ENCODE measurements at regions not wholly inside any gene's neighbourhood (a gene's known extent, or its start where the extent isn't known, plus 50 kb on each side); places are given as distances from the start of the nearest gene placed in this dataset.

GRCh38 chr9:80635065-80635464 lies 1054.3 kb downstream of the TLE1 start:
- no peak for TF ChIP-seq CTCF (IDR thresholded peaks at IDR 0.05; ENCODE audit: low read depth, low read length, poor library complexity, severe bottlenecking)
- no peak for TF ChIP-seq EZH2phosphoT487 (IDR thresholded peaks at IDR 0.05; ENCODE audit: borderline replicate concordance, low read length)
- Histone ChIP-seq H4K20me1 (ENCODE audit: control insufficient read depth, insufficient read depth, low read depth, low read length) (no peaks in the 10 kb centered on the region), H3K79me2 (ENCODE audit: control insufficient read depth, low read length) (no peaks in the 10 kb centered on the region), H3K4me1 (ENCODE audit: control insufficient read depth, low read length) (no peaks in the 10 kb centered on the region), H3F3A (ENCODE audit: control insufficient read depth, insufficient read depth) (no peaks in the 10 kb centered on the region), H3K9me2 (replicated peaks; ENCODE audit: control insufficient read depth, low read length) (no peaks in the 10 kb centered on the region), H3K36me3 (ENCODE audit: control insufficient read depth, low read length) (no peaks in the 10 kb centered on the region), H3K27me3 (ENCODE audit: control insufficient read depth, low read length) (no peaks in the 10 kb centered on the region), H3K4me2 (ENCODE audit: low read length) (no peak overlapping the region), H3K27ac (ENCODE audit: low read depth, low read length) (no peak overlapping the region), H3K4me3 (ENCODE audit: low read length) (no peak overlapping the region), H3K9me3 (ENCODE audit: control insufficient read depth, insufficient read depth, low read length) (no peaks in the 10 kb centered on the region)

- Histone ChIP-seq H3K4me3 (ENCODE audit: low read length) (no peak overlapping the region), H3K4me1 (ENCODE audit: control insufficient read depth, low read length) (no peaks in the 10 kb centered on the region), H3K9me2 (replicated peaks; ENCODE audit: control insufficient read depth, low read length) (no peaks in the 10 kb centered on the region), H3K27ac (ENCODE audit: low read depth, low read length) (no peak overlapping the region), H4K20me1 (ENCODE audit: control insufficient read depth, insufficient read depth, low read depth, low read length) (no peaks in the 10 kb centered on the region), H3F3A (ENCODE audit: control insufficient read depth, insufficient read depth) (no peaks in the 10 kb centered on the region), H3K36me3 (ENCODE audit: control insufficient read depth, low read length) (no peaks in the 10 kb centered on the region), H3K4me2 (ENCODE audit: low read length) (no peak overlapping the region), H3K9me3 (ENCODE audit: control insufficient read depth, insufficient read depth, low read length) (no peaks in the 10 kb centered on the region), H3K27me3 (ENCODE audit: control insufficient read depth, low read length) (no peaks in the 10 kb centered on the region), H3K79me2 (ENCODE audit: control insufficient read depth, low read length) (no peaks in the 10 kb centered on the region)
- no peak for TF ChIP-seq CTCF (IDR thresholded peaks at IDR 0.05; ENCODE audit: low read depth, low read length, poor library complexity, severe bottlenecking)
- TF ChIP-seq EZH2phosphoT487 (IDR thresholded peaks at IDR 0.05; ENCODE audit: borderline replicate concordance, low read length), result no peak
These were observed 1057.3 kb downstream of the TLE1 start for GRCh38 chr9:80632041-80632440.

GRCh38 chr9:80622508-80622907 lies 1050.7 kb downstream of the TLE4 start:
- H3K9me2 ChIP-seq (replicated peaks; ENCODE audit: control insufficient read depth, low read length), result no peaks in the 10 kb centered on the region
- no peaks in the 10 kb centered on the region for H4K20me1 ChIP-seq (ENCODE audit: control insufficient read depth, insufficient read depth, low read depth, low read length)
- TF ChIP-seq EZH2phosphoT487 (IDR thresholded peaks at IDR 0.05; ENCODE audit: borderline replicate concordance, low read length) (no peak), CTCF (IDR thresholded peaks at IDR 0.05; ENCODE audit: low read depth, low read length, poor library complexity, severe bottlenecking) (no peak)
- no peaks in the 10 kb centered on the region for H3K9me3 ChIP-seq (ENCODE audit: control insufficient read depth, insufficient read depth, low read length)
- no peak overlapping the region for H3K4me3 ChIP-seq (ENCODE audit: low read length)
- H3K36me3 ChIP-seq (ENCODE audit: control insufficient read depth, low read length), result no peaks in the 10 kb centered on the region
- no peak overlapping the region for H3K27ac ChIP-seq (ENCODE audit: low read depth, low read length)
- no peaks in the 10 kb centered on the region for H3F3A ChIP-seq (ENCODE audit: control insufficient read depth, insufficient read depth)
- no peaks in the 10 kb centered on the region for H3K27me3 ChIP-seq (ENCODE audit: control insufficient read depth, low read length)
- no peak overlapping the region for H3K4me2 ChIP-seq (ENCODE audit: low read length)
- no peaks in the 10 kb centered on the region for H3K4me1 ChIP-seq (ENCODE audit: control insufficient read depth, low read length)
- H3K79me2 ChIP-seq (ENCODE audit: control insufficient read depth, low read length), result no peaks in the 10 kb centered on the region

- no peaks in the 10 kb centered on the region for H3K4me1 ChIP-seq (ENCODE audit: control insufficient read depth, low read length)
- H3K4me3 ChIP-seq (ENCODE audit: low read length), result no peak overlapping the region
These were observed 1047.6 kb downstream of the TLE4 start for GRCh38 chr9:80619356-80619755.

More at GRCh38 chr9:80619356-80619755, 1047.6 kb downstream of the TLE4 start:
- H3F3A ChIP-seq (ENCODE audit: control insufficient read depth, insufficient read depth), result no peaks in the 10 kb centered on the region
- no peaks in the 10 kb centered on the region for H3K9me2 ChIP-seq (replicated peaks; ENCODE audit: control insufficient read depth, low read length)
- H4K20me1 ChIP-seq (ENCODE audit: control insufficient read depth, insufficient read depth, low read depth, low read length), result no peaks in the 10 kb centered on the region
- H3K36me3 ChIP-seq (ENCODE audit: control insufficient read depth, low read length), result no peaks in the 10 kb centered on the region
- TF ChIP-seq EZH2phosphoT487 (IDR thresholded peaks at IDR 0.05; ENCODE audit: borderline replicate concordance, low read length) (no peak), CTCF (IDR thresholded peaks at IDR 0.05; ENCODE audit: low read depth, low read length, poor library complexity, severe bottlenecking) (no peak)
- H3K4me2 ChIP-seq (ENCODE audit: low read length), result no peak overlapping the region
- H3K27ac ChIP-seq (ENCODE audit: low read depth, low read length), result no peak overlapping the region
- H3K79me2 ChIP-seq (ENCODE audit: control insufficient read depth, low read length), result no peaks in the 10 kb centered on the region
- no peaks in the 10 kb centered on the region for H3K27me3 ChIP-seq (ENCODE audit: control insufficient read depth, low read length)
- no peaks in the 10 kb centered on the region for H3K9me3 ChIP-seq (ENCODE audit: control insufficient read depth, insufficient read depth, low read length)
